DOHH2 (cell line): ENCODE measurements at regions not wholly inside any gene's neighbourhood (a gene's known extent, or its start where the extent isn't known, plus 50 kb on each side); places are given as distances from the start of the nearest gene placed in this dataset.

ENCODE experiments used
- H3F3A ChIP-seq: fragments of 200-600 bp; sonication (generic), shearing (Covaris generic); 2 replicates; pipeline ENCODE4 v1.6.0; 2016; ENCODE audit warnings: antibody characterized with exemption, mild to moderate bottlenecking; ENCODE audit not compliant: control insufficient read depth, insufficient read depth
- H3K27ac ChIP-seq: fragments of 200-600 bp; sonication (generic); 2 replicates; pipeline ENCODE4 v1.5.1; 2014; ENCODE audit warnings: low read depth, mild to moderate bottlenecking, low read length, moderate library complexity
- H3K27me3 ChIP-seq: fragments of 200-600 bp; sonication (generic); 2 replicates; pipeline ENCODE4 v1.6.1; 2014; ENCODE audit warnings: mild to moderate bottlenecking, low read length, mixed read lengths; ENCODE audit not compliant: control insufficient read depth
- H3K36me3 ChIP-seq: fragments of 200-600 bp; sonication (generic); 2 replicates; pipeline ENCODE4 v1.6.1; 2014; ENCODE audit warnings: mild to moderate bottlenecking, low read length, moderate library complexity, mixed read lengths; ENCODE audit not compliant: control insufficient read depth
- H3K4me1 ChIP-seq: fragments of 200-600 bp; sonication (generic); 2 replicates; pipeline ENCODE4 v1.6.1; 2014; ENCODE audit warnings: mild to moderate bottlenecking, low read length, mixed read lengths; ENCODE audit not compliant: control insufficient read depth
- H3K4me2 ChIP-seq: fragments of 200-600 bp; sonication (generic); 2 replicates; pipeline ENCODE4 v1.6.0; 2014; ENCODE audit warnings: mild to moderate bottlenecking, low read length, moderate library complexity
- H3K4me3 ChIP-seq: fragments of 200-600 bp; sonication (generic); 2 replicates; pipeline ENCODE4 v1.5.1; 2014; ENCODE audit warnings: mild to moderate bottlenecking, low read length, mixed read lengths
- H3K79me2 ChIP-seq: fragments of 200-600 bp; sonication (generic); 2 replicates; pipeline ENCODE4 v1.6.1; 2014; ENCODE audit warnings: mild to moderate bottlenecking, low read length, mixed read lengths; ENCODE audit not compliant: control insufficient read depth
- H3K9me2 ChIP-seq: fragments of 200-600 bp; sonication (generic); replicated peaks from 2 replicates; pipeline ENCODE4 v1.6.1; 2014; ENCODE audit warnings: mild to moderate bottlenecking, low read length, mixed read lengths; ENCODE audit not compliant: control insufficient read depth
- H3K9me3 ChIP-seq: fragments of 200-600 bp; sonication (generic); 2 replicates; pipeline ENCODE4 v1.6.1; 2014; ENCODE audit warnings: antibody characterized with exemption, low read length, mixed read lengths; ENCODE audit not compliant: control insufficient read depth, insufficient read depth
- H4K20me1 ChIP-seq: fragments of 200-600 bp; sonication (generic); 2 replicates; pipeline ENCODE4 v1.6.0; 2014; ENCODE audit warnings: low read depth, mild to moderate bottlenecking, antibody characterized with exemption, low read length, moderate library complexity; ENCODE audit not compliant: control insufficient read depth, insufficient read depth
- CTCF ChIP-seq: fragments of 200-600 bp; sonication (generic); IDR thresholded peaks from one replicate; pipeline ENCODE4 v1.5.1; 2014; ENCODE audit warnings: antibody characterized with exemption, mild to moderate bottlenecking, low read depth, low read length; ENCODE audit not compliant: poor library complexity, severe bottlenecking
- EZH2phosphoT487 ChIP-seq: fragments of 200-600 bp; sonication (generic); IDR thresholded peaks from 2 replicates; pipeline ENCODE4 v1.6.1; 2017; ENCODE audit warnings: borderline replicate concordance, mild to moderate bottlenecking, antibody characterized with exemption, low read length, moderate library complexity, mixed read lengths

DNA sequence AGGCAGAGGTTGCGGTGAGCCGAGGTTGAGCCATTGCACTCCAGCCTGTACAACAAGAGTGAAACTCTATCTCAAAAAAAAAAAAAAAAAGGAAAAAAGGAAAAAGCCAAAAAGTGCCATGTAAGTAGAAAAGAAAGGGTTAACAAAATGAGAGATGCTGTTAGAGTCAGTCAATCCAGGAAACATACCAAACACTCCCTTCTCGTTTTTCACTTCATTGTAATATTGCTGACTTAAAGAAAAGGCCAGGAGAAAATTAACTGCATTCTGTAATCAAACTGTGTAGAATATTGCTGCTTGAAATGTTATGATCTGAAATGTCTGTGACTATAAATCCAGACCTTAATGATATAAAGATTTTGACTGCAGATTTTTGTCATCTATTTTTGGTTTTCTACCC is 379.1 kb downstream of the ENC1 start:
- no peaks in the 10 kb centered on the region for H3K27me3 ChIP-seq
- H3K27ac ChIP-seq, result no peak overlapping the region
- no peaks in the 10 kb centered on the region for H3K36me3 ChIP-seq
- no peaks in the 10 kb centered on the region for H3K9me2 ChIP-seq
- no peaks in the 10 kb centered on the region for H3K9me3 ChIP-seq
- H3K4me3 ChIP-seq, result no peak overlapping the region
- H3F3A ChIP-seq, result no peaks in the 10 kb centered on the region
- no peaks in the 10 kb centered on the region for H3K79me2 ChIP-seq
- TF ChIP-seq EZH2phosphoT487, result no peak
- TF ChIP-seq CTCF, result no peak
- H3K4me1 ChIP-seq, result peaks cover 4% of the 10 kb centered on the region
- no peaks in the 10 kb centered on the region for H4K20me1 ChIP-seq
- H3K4me2 ChIP-seq, result no peak overlapping the region

DNA sequence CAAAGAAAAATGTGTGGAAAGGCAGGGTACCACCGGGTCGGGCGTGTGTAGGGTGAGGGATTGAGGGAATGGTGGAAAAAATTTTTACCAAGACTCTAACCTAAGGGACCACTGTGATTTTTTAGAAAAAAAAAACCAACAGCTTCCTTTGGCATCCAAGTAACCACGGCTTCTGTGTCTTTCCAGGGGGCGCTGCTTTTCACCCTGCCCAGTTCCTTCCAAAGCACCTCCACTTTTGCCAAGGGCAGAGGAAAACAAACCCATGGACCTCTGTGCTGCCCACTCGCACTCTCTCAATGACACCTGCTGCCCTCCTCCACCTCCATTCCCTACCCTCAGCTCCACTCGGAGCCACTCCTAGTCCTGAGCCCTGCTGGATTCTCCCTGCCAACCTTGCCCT is 381.0 kb downstream of the ENC1 start:
- Histone ChIP-seq H3K9me2 (no peaks in the 10 kb centered on the region), H3K4me2 (no peak overlapping the region), H3K79me2 (no peaks in the 10 kb centered on the region), H3K4me1 (peaks cover 4% of the 10 kb centered on the region), H3K27me3 (no peaks in the 10 kb centered on the region), H3K36me3 (no peaks in the 10 kb centered on the region), H3K4me3 (no peak overlapping the region), H3F3A (no peaks in the 10 kb centered on the region), H4K20me1 (no peaks in the 10 kb centered on the region), H3K9me3 (no peaks in the 10 kb centered on the region), H3K27ac (no peak overlapping the region)
- TF ChIP-seq CTCF (no peak), EZH2phosphoT487 (no peak)

DNA sequence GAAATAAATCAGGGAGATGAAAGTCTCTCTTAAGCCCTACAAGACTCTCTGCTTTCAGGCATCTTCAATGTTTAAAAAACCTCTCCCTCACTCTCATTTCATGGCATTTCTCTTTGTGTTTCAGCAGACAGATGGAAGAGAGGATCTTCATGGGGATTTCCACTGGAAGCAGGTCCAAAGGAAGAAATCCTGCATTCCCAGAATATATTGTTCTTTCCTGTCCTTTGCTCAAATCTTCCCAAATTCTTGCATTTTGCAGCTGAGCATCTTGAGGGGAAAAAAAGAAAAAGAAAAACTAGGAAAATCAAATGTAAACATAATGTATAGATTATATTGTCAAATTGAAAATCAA is 382.2 kb downstream of the ENC1 start:
- Histone ChIP-seq H3K79me2 (no peaks in the 10 kb centered on the region), H3K4me2 (no peak overlapping the region), H3K4me1 (peaks cover 4% of the 10 kb centered on the region), H3F3A (no peaks in the 10 kb centered on the region), H4K20me1 (no peaks in the 10 kb centered on the region), H3K4me3 (no peak overlapping the region), H3K9me2 (no peaks in the 10 kb centered on the region), H3K27ac (no peak overlapping the region), H3K36me3 (no peaks in the 10 kb centered on the region), H3K27me3 (no peaks in the 10 kb centered on the region), H3K9me3 (no peaks in the 10 kb centered on the region)
- no peak for TF ChIP-seq EZH2phosphoT487

DNA sequence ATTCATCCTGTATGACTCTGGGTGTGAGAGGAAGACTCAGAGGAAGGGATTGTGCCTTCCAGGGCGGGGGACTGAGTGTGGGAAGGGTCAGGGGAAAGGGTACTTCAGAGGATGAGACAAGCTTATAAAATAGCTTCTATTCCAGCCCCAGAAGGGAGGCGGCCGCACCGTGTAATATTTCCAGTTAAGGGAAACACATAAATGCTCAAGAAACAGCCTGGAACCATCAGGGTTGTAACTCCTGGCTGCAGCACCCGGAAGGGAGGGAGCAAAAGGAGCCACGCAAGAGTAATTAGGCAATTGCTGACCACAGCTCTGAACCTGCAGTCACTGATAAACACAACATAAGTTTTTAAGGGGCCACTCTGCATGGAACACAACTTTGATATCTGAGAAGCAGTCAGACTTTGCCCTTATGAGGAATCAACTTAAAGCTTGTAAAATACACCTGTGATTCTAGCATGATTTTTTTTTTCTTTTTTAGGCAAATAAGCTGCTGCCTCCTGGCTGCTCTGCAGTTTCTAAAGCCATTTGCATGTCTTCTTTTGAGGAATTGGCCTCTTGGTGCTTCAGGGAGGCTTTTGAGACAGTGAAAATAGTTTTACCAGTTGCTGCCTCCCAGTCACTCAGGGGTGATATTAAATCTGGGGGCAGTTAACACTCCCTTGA is 382.7 kb downstream of the ENC1 start:
- H3K36me3 ChIP-seq, result no peaks in the 10 kb centered on the region
- no peaks in the 10 kb centered on the region for H3K27me3 ChIP-seq
- no peaks in the 10 kb centered on the region for H3K79me2 ChIP-seq
- H3K4me3 ChIP-seq, result no peak overlapping the region
- H3K9me2 ChIP-seq, result no peaks in the 10 kb centered on the region
- no peak overlapping the region for H3K4me2 ChIP-seq
- TF ChIP-seq EZH2phosphoT487, result no peak
- no peak for TF ChIP-seq CTCF
- H4K20me1 ChIP-seq, result no peaks in the 10 kb centered on the region
- no peaks in the 10 kb centered on the region for H3K9me3 ChIP-seq
- no peak overlapping the region for H3K27ac ChIP-seq
- peaks cover 4% of the 10 kb centered on the region for H3K4me1 ChIP-seq
- H3F3A ChIP-seq, result no peaks in the 10 kb centered on the region
